ENCODE measurements at regions not wholly inside any gene's neighbourhood (a gene's known extent, or its start where the extent isn't known, plus 50 kb on each side); places are given as distances from the start of the nearest gene placed in this dataset.

- no peak for TF ChIP-seq CTCF (IDR thresholded peaks at IDR 0.05)
- TF ChIP-seq POLR2A (IDR thresholded peaks at IDR 0.05): no peak
- TF ChIP-seq POLR2AphosphoS5 (IDR thresholded peaks at IDR 0.05; ENCODE audit: insufficient read depth in 1 of 2, low read depth in 1 of 2): no peak
Measured at GRCh38 chr5:116864157-116864837, 289.7 kb upstream of the SEMA6A start.

Data from vagina (tissue), 2 donors.